GM18505 (cell line): ENCODE measurements at regions not wholly inside any gene's neighbourhood (a gene's known extent, or its start where the extent isn't known, plus 50 kb on each side); places are given as distances from the start of the nearest gene placed in this dataset.

Source experiments
- ATAC-seq: cut with Tn5 transposase; IDR thresholded peaks from one replicate; pipeline ENCODE4 v1.9.1; 2021; ENCODE audit not compliant: unreplicated experiment
- POLR2A ChIP-seq: IDR thresholded peaks from 4 replicates; pipeline ENCODE4 v1.6.1; 2011; ENCODE audit warnings: borderline replicate concordance; ENCODE audit not compliant: insufficient read depth, insufficient read length; ENCODE audit errors: extremely low read depth

GRCh38 chr7:126378642-126379041 is 874.1 kb downstream of the GRM8 start:
- no peak for TF ChIP-seq POLR2A
- no peak for ATAC-seq

GRCh38 chr7:126370038-126370668 is 882.6 kb downstream of the GRM8 start:
- no peak for TF ChIP-seq POLR2A
- ATAC-seq, result no peak

- TF ChIP-seq POLR2A, result no peak
- ATAC-seq, result no peak
Measured at GRCh38 chr7:126362746-126363145, 890.0 kb downstream of the GRM8 start.

- ATAC-seq, result no peak
- no peak for TF ChIP-seq POLR2A
Measured at GRCh38 chr7:126361183-126361582, 891.6 kb downstream of the GRM8 start.

- no peak for TF ChIP-seq POLR2A
- ATAC-seq, result no peak
Measured at GRCh38 chr7:126339813-126340212, 912.9 kb downstream of the GRM8 start.

GRCh38 chr7:126305671-126306070 is 947.1 kb downstream of the GRM8 start:
- no peak for TF ChIP-seq POLR2A
- ATAC-seq, result no peak

GRCh38 chr7:126303926-126304325 is 948.8 kb downstream of the GRM8 start:
- no peak for TF ChIP-seq POLR2A

GRCh38 chr7:126302639-126303038 is 950.1 kb downstream of the GRM8 start:
- no peak for TF ChIP-seq POLR2A
- no peak for ATAC-seq

More at GRCh38 chr7:126303926-126304325, 948.8 kb downstream of the GRM8 start:
- ATAC-seq, result no peak

GRCh38 chr7:126286317-126286716 is 966.4 kb downstream of the GRM8 start:
- no peak for TF ChIP-seq POLR2A
- ATAC-seq, result no peak

GRCh38 chr7:126236261-126236660 is 1016.5 kb downstream of the GRM8 start:
- ATAC-seq, result no peak
- TF ChIP-seq POLR2A, result no peak

GRCh38 chr7:126228356-126229061 is 1024.2 kb downstream of the GRM8 start:
- no peak for ATAC-seq
- TF ChIP-seq POLR2A, result no peak

- no peak for TF ChIP-seq POLR2A
- no peak for ATAC-seq
Measured at GRCh38 chr7:126227643-126228042, 1025.1 kb downstream of the GRM8 start.

- ATAC-seq, result no peak
- TF ChIP-seq POLR2A, result no peak
Measured at GRCh38 chr7:126227055-126227454, 1025.7 kb downstream of the GRM8 start.

- ATAC-seq, result no peak
- no peak for TF ChIP-seq POLR2A
Measured at GRCh38 chr7:126223729-126224128, 1029.0 kb downstream of the GRM8 start.
